ENCODE measurements at regions not wholly inside any gene's neighbourhood (a gene's known extent, or its start where the extent isn't known, plus 50 kb on each side); places are given as distances from the start of the nearest gene placed in this dataset.
A peak's percentile ranks its signal among the peaks of the same experiment; 100 is the strongest.

GRCh38 chr3:144294659-144295538, 323.3 kb downstream of the DIPK2A start:
- H3K27me3 ChIP-seq (replicated peaks; ENCODE audit: control insufficient read depth, insufficient read depth, low read length): no peaks in the 10 kb centered on the region
- peak; percentile 2 for DNase-seq (ENCODE audit: low read depth)
- H3K9me3 ChIP-seq (ENCODE audit: control insufficient read depth, low read length): no peaks in the 10 kb centered on the region
- no peak overlapping the region for H3K9ac ChIP-seq (ENCODE audit: low read length)
- no peaks in the 10 kb centered on the region for H3K36me3 ChIP-seq (ENCODE audit: control insufficient read depth, insufficient read depth, low read length, severe bottlenecking)
- H3K4me1 ChIP-seq (ENCODE audit: control insufficient read depth, insufficient read depth, low read length): no peaks in the 10 kb centered on the region
- no peak overlapping the region for H3K4me3 ChIP-seq (ENCODE audit: low read length)

GRCh38 chr3:144295613-144296012, 324.0 kb downstream of the DIPK2A start:
- Histone ChIP-seq H3K4me1 (ENCODE audit: control insufficient read depth, insufficient read depth, low read length) (no peaks in the 10 kb centered on the region), H3K36me3 (ENCODE audit: control insufficient read depth, insufficient read depth, low read length, severe bottlenecking) (no peaks in the 10 kb centered on the region), H3K27me3 (replicated peaks; ENCODE audit: control insufficient read depth, insufficient read depth, low read length) (no peaks in the 10 kb centered on the region), H3K9ac (ENCODE audit: low read length) (no peak overlapping the region), H3K4me3 (ENCODE audit: low read length) (no peak overlapping the region), H3K9me3 (ENCODE audit: control insufficient read depth, low read length) (no peaks in the 10 kb centered on the region)
- DNase-seq (ENCODE audit: low read depth): no peak

- Histone ChIP-seq H3K9me3 (ENCODE audit: control insufficient read depth, low read length) (no peaks in the 10 kb centered on the region), H3K4me3 (ENCODE audit: low read length) (no peak overlapping the region), H3K27me3 (replicated peaks; ENCODE audit: control insufficient read depth, insufficient read depth, low read length) (no peaks in the 10 kb centered on the region), H3K9ac (ENCODE audit: low read length) (no peak overlapping the region), H3K36me3 (ENCODE audit: control insufficient read depth, insufficient read depth, low read length, severe bottlenecking) (no peaks in the 10 kb centered on the region), H3K4me1 (ENCODE audit: control insufficient read depth, insufficient read depth, low read length) (no peaks in the 10 kb centered on the region)
- no peak for DNase-seq (ENCODE audit: low read depth)
Observed at GRCh38 chr3:144296808-144297207, 325.2 kb downstream of the DIPK2A start.

GRCh38 chr3:144301863-144302262, 330.2 kb downstream of the DIPK2A start:
- no peak overlapping the region for H3K9ac ChIP-seq (ENCODE audit: low read length)
- H3K4me1 ChIP-seq (ENCODE audit: control insufficient read depth, insufficient read depth, low read length): no peaks in the 10 kb centered on the region
- H3K9me3 ChIP-seq (ENCODE audit: control insufficient read depth, low read length): no peaks in the 10 kb centered on the region
- H3K27me3 ChIP-seq (replicated peaks; ENCODE audit: control insufficient read depth, insufficient read depth, low read length): no peaks in the 10 kb centered on the region
- H3K4me3 ChIP-seq (ENCODE audit: low read length): no peak overlapping the region
- DNase-seq (ENCODE audit: low read depth): no peak
- no peaks in the 10 kb centered on the region for H3K36me3 ChIP-seq (ENCODE audit: control insufficient read depth, insufficient read depth, low read length, severe bottlenecking)

- peaks cover 2% of the 10 kb centered on the region for H3K9me3 ChIP-seq (ENCODE audit: control insufficient read depth, low read length)
- H3K4me1 ChIP-seq (ENCODE audit: control insufficient read depth, insufficient read depth, low read length): no peaks in the 10 kb centered on the region
- H3K27me3 ChIP-seq (replicated peaks; ENCODE audit: control insufficient read depth, insufficient read depth, low read length): no peaks in the 10 kb centered on the region
- DNase-seq (ENCODE audit: low read depth): no peak
- no peak overlapping the region for H3K4me3 ChIP-seq (ENCODE audit: low read length)
- H3K36me3 ChIP-seq (ENCODE audit: control insufficient read depth, insufficient read depth, low read length, severe bottlenecking): no peaks in the 10 kb centered on the region
- H3K9ac ChIP-seq (ENCODE audit: low read length): no peak overlapping the region
Observed at GRCh38 chr3:144307951-144308350, 336.3 kb downstream of the DIPK2A start.

- Histone ChIP-seq H3K4me1 (ENCODE audit: control insufficient read depth, insufficient read depth, low read length) (no peaks in the 10 kb centered on the region), H3K9ac (ENCODE audit: low read length) (no peak overlapping the region), H3K36me3 (ENCODE audit: control insufficient read depth, insufficient read depth, low read length, severe bottlenecking) (no peaks in the 10 kb centered on the region), H3K9me3 (ENCODE audit: control insufficient read depth, low read length) (peaks cover 2% of the 10 kb centered on the region), H3K27me3 (replicated peaks; ENCODE audit: control insufficient read depth, insufficient read depth, low read length) (no peaks in the 10 kb centered on the region), H3K4me3 (ENCODE audit: low read length) (no peak overlapping the region)
- DNase-seq (ENCODE audit: low read depth): no peak
Observed at GRCh38 chr3:144308396-144308795, 336.8 kb downstream of the DIPK2A start.

GRCh38 chr3:144312702-144313101, 341.1 kb downstream of the DIPK2A start:
- H3K4me1 ChIP-seq (ENCODE audit: control insufficient read depth, insufficient read depth, low read length): no peaks in the 10 kb centered on the region
- no peak overlapping the region for H3K9ac ChIP-seq (ENCODE audit: low read length)
- no peaks in the 10 kb centered on the region for H3K36me3 ChIP-seq (ENCODE audit: control insufficient read depth, insufficient read depth, low read length, severe bottlenecking)
- no peaks in the 10 kb centered on the region for H3K27me3 ChIP-seq (replicated peaks; ENCODE audit: control insufficient read depth, insufficient read depth, low read length)
- H3K4me3 ChIP-seq (ENCODE audit: low read length): no peak overlapping the region
- DNase-seq (ENCODE audit: low read depth): no peak
- peaks cover 2% of the 10 kb centered on the region for H3K9me3 ChIP-seq (ENCODE audit: control insufficient read depth, low read length)

- no peak overlapping the region for H3K9ac ChIP-seq (ENCODE audit: low read length)
- H3K4me1 ChIP-seq (ENCODE audit: control insufficient read depth, insufficient read depth, low read length): no peaks in the 10 kb centered on the region
- no peak overlapping the region for H3K4me3 ChIP-seq (ENCODE audit: low read length)
- H3K36me3 ChIP-seq (ENCODE audit: control insufficient read depth, insufficient read depth, low read length, severe bottlenecking): no peaks in the 10 kb centered on the region
- no peaks in the 10 kb centered on the region for H3K27me3 ChIP-seq (replicated peaks; ENCODE audit: control insufficient read depth, insufficient read depth, low read length)
- H3K9me3 ChIP-seq (ENCODE audit: control insufficient read depth, low read length): peaks cover 2% of the 10 kb centered on the region
- no peak for DNase-seq (ENCODE audit: low read depth)
Observed at GRCh38 chr3:144314946-144315345, 343.3 kb downstream of the DIPK2A start.

GRCh38 chr3:144317961-144318360, 346.3 kb downstream of the DIPK2A start:
- Histone ChIP-seq H3K9ac (ENCODE audit: low read length) (no peak overlapping the region), H3K9me3 (ENCODE audit: control insufficient read depth, low read length) (no peaks in the 10 kb centered on the region), H3K36me3 (ENCODE audit: control insufficient read depth, insufficient read depth, low read length, severe bottlenecking) (no peaks in the 10 kb centered on the region), H3K4me1 (ENCODE audit: control insufficient read depth, insufficient read depth, low read length) (no peaks in the 10 kb centered on the region), H3K4me3 (ENCODE audit: low read length) (no peak overlapping the region), H3K27me3 (replicated peaks; ENCODE audit: control insufficient read depth, insufficient read depth, low read length) (no peaks in the 10 kb centered on the region)
- no peak for DNase-seq (ENCODE audit: low read depth)

GRCh38 chr3:144324076-144324475, 352.5 kb downstream of the DIPK2A start:
- no peak overlapping the region for H3K4me3 ChIP-seq (ENCODE audit: low read length)
- peaks cover 10% of the 10 kb centered on the region for H3K9me3 ChIP-seq (ENCODE audit: control insufficient read depth, low read length)
- H3K4me1 ChIP-seq (ENCODE audit: control insufficient read depth, insufficient read depth, low read length): no peaks in the 10 kb centered on the region
- H3K36me3 ChIP-seq (ENCODE audit: control insufficient read depth, insufficient read depth, low read length, severe bottlenecking): no peaks in the 10 kb centered on the region
- DNase-seq (ENCODE audit: low read depth): no peak
- H3K9ac ChIP-seq (ENCODE audit: low read length): no peak overlapping the region
- no peaks in the 10 kb centered on the region for H3K27me3 ChIP-seq (replicated peaks; ENCODE audit: control insufficient read depth, insufficient read depth, low read length)

- Histone ChIP-seq H3K9me3 (ENCODE audit: control insufficient read depth, low read length) (peaks cover 13% of the 10 kb centered on the region), H3K4me1 (ENCODE audit: control insufficient read depth, insufficient read depth, low read length) (no peaks in the 10 kb centered on the region), H3K27me3 (replicated peaks; ENCODE audit: control insufficient read depth, insufficient read depth, low read length) (no peaks in the 10 kb centered on the region), H3K4me3 (ENCODE audit: low read length) (no peak overlapping the region), H3K9ac (ENCODE audit: low read length) (no peak overlapping the region), H3K36me3 (ENCODE audit: control insufficient read depth, insufficient read depth, low read length, severe bottlenecking) (no peaks in the 10 kb centered on the region)
- no peak for DNase-seq (ENCODE audit: low read depth)
Observed at GRCh38 chr3:144332868-144333267, 361.2 kb downstream of the DIPK2A start.

GRCh38 chr3:144341471-144341870, 369.8 kb downstream of the DIPK2A start:
- no peaks in the 10 kb centered on the region for H3K9me3 ChIP-seq (ENCODE audit: control insufficient read depth, low read length)
- H3K9ac ChIP-seq (ENCODE audit: low read length): no peak overlapping the region
- H3K36me3 ChIP-seq (ENCODE audit: control insufficient read depth, insufficient read depth, low read length, severe bottlenecking): no peaks in the 10 kb centered on the region
- no peaks in the 10 kb centered on the region for H3K27me3 ChIP-seq (replicated peaks; ENCODE audit: control insufficient read depth, insufficient read depth, low read length)
- no peak for DNase-seq (ENCODE audit: low read depth)
- no peaks in the 10 kb centered on the region for H3K4me1 ChIP-seq (ENCODE audit: control insufficient read depth, insufficient read depth, low read length)
- no peak overlapping the region for H3K4me3 ChIP-seq (ENCODE audit: low read length)
